ENCODE measurements at regions not wholly inside any gene's neighbourhood (a gene's known extent, or its start where the extent isn't known, plus 50 kb on each side); places are given as distances from the start of the nearest gene placed in this dataset.

DNA sequence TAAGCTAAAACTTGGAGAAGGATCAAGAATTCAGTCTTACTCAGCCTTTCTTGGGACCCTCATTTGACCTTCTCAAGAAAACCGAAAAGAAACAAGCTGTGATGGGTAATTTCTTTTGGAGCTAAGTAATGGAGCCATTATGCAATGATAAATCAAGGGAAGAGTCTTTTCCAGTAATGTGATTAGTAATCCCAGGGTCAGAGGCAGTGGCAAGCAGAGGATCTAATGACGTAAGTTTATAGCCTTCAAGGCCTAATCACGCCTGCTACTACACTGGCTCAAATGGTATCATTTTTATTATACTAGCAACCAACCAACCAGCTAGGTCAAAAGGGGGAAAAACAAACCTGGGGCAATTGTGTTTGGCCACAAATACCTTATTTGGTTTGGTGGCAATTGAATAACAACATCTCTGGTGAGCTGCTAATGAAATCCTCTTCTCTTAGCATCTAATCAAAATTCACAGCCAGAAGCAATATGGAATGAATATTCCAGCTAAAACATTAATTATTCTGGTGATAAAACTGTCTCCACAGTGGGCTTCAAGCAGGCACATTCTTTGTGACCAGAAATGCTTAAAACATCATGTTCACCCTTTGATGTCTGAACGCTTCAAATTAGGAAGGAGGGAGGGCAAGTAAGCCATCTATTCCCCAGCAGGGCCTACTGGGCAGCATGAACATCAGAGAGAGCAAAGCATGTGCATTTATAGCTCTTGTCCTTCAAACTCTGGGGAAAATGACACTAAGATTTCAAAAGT lies 114.9 kb upstream of the SULT1C3 start:
- TF ChIP-seq NPAS2 (CRISPR knock-in tag; IDR thresholded peaks at IDR 0.05; ENCODE audit: borderline replicate concordance) (no peak), CHD2 (IDR thresholded peaks at IDR 0.05; ENCODE audit: low read length, partially characterized antibody) (no peak), KDM1A (IDR thresholded peaks at IDR 0.05; ENCODE audit: low read depth) (no peak), POLR2A (IDR thresholded peaks at IDR 0.05; ENCODE audit: low read length) (no peak), EP300 (IDR thresholded peaks at IDR 0.05) (no peak), JUN (IDR thresholded peaks at IDR 0.05) (no peak), ZFP36 (IDR thresholded peaks at IDR 0.05; ENCODE audit: borderline replicate concordance, partially characterized antibody) (no peak), POLR2AphosphoS2 (conservative IDR thresholded peaks at IDR 0.05; ENCODE audit: low read length) (no peak), KDM5A (IDR thresholded peaks at IDR 0.05) (no peak), MYC (IDR thresholded peaks at IDR 0.05; ENCODE audit: borderline replicate concordance, low read length) (no peak), ZC3H11A (IDR thresholded peaks at IDR 0.05) (no peak)
- TF ChIP-seq, protein P1, sequence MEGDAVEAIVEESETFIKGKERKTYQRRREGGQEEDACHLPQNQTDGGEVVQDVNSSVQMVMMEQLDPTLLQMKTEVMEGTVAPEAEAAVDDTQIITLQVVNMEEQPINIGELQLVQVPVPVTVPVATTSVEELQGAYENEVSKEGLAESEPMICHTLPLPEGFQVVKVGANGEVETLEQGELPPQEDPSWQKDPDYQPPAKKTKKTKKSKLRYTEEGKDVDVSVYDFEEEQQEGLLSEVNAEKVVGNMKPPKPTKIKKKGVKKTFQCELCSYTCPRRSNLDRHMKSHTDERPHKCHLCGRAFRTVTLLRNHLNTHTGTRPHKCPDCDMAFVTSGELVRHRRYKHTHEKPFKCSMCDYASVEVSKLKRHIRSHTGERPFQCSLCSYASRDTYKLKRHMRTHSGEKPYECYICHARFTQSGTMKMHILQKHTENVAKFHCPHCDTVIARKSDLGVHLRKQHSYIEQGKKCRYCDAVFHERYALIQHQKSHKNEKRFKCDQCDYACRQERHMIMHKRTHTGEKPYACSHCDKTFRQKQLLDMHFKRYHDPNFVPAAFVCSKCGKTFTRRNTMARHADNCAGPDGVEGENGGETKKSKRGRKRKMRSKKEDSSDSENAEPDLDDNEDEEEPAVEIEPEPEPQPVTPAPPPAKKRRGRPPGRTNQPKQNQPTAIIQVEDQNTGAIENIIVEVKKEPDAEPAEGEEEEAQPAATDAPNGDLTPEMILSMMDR (IDR thresholded peaks at IDR 0.05) = no peak
- TF ChIP-seq, protein P2, sequence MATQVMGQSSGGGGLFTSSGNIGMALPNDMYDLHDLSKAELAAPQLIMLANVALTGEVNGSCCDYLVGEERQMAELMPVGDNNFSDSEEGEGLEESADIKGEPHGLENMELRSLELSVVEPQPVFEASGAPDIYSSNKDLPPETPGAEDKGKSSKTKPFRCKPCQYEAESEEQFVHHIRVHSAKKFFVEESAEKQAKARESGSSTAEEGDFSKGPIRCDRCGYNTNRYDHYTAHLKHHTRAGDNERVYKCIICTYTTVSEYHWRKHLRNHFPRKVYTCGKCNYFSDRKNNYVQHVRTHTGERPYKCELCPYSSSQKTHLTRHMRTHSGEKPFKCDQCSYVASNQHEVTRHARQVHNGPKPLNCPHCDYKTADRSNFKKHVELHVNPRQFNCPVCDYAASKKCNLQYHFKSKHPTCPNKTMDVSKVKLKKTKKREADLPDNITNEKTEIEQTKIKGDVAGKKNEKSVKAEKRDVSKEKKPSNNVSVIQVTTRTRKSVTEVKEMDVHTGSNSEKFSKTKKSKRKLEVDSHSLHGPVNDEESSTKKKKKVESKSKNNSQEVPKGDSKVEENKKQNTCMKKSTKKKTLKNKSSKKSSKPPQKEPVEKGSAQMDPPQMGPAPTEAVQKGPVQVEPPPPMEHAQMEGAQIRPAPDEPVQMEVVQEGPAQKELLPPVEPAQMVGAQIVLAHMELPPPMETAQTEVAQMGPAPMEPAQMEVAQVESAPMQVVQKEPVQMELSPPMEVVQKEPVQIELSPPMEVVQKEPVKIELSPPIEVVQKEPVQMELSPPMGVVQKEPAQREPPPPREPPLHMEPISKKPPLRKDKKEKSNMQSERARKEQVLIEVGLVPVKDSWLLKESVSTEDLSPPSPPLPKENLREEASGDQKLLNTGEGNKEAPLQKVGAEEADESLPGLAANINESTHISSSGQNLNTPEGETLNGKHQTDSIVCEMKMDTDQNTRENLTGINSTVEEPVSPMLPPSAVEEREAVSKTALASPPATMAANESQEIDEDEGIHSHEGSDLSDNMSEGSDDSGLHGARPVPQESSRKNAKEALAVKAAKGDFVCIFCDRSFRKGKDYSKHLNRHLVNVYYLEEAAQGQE (IDR thresholded peaks at IDR 0.05) = no peak
- TF ChIP-seq, protein P3, sequence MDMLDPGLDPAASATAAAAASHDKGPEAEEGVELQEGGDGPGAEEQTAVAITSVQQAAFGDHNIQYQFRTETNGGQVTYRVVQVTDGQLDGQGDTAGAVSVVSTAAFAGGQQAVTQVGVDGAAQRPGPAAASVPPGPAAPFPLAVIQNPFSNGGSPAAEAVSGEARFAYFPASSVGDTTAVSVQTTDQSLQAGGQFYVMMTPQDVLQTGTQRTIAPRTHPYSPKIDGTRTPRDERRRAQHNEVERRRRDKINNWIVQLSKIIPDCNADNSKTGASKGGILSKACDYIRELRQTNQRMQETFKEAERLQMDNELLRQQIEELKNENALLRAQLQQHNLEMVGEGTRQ (IDR thresholded peaks at IDR 0.05) = no peak
